ENCODE measurements at regions not wholly inside any gene's neighbourhood (a gene's known extent, or its start where the extent isn't known, plus 50 kb on each side); places are given as distances from the start of the nearest gene placed in this dataset.

- no peak for DNase-seq (ENCODE audit: low read depth in 2 of 2)
These were observed 350.6 kb downstream of the LIG4 start for GRCh38 chr13:107864543-107865317.

GRCh38 chr13:107860284-107860683 lies 355.1 kb downstream of the LIG4 start:
- DNase-seq (ENCODE audit: low read depth in 2 of 2) = no peak

DNA sequence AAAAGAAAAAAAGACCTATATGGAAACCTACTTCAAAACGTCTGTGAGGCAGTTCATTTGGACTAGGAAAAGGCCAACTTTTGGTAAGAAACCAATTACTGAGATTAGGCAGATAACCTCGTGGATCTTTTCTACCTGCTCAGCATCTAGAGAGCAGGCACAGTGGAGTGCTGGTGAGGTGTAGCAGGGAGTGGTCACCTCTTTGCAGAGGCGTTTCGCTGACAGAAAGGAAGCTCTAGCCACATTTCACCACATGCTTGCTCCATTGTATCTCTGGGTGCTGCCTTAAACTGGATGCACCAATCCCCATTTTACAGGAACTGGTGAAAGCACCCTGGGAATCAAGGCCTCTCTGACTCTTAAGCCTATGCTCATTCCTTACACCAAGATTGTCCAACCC lies 360.5 kb downstream of the LIG4 start:
- DNase-seq (ENCODE audit: low read depth in 2 of 2) = no peak

- no peak for DNase-seq (ENCODE audit: low read depth in 2 of 2)
These were observed 363.3 kb downstream of the LIG4 start for GRCh38 chr13:107852072-107852471.

DNA sequence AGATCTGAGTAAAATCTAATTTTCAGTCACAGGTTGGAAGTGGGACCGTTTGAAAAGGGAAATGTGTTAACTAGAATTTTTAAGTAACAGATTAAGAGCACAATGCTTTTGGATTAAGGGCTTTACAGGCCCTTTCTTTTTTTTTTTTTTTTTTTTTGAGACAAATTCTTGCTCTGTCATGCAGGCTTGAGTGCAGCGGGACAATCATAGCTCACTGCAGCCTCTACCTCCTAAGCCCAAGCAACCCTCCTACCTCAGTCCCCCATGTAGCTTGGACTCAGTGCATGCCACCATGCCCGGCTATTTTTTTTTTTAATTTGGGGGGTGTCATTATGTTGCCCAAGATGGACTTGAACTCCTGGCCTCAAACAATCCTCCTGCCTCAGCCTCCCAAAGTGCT lies 363.7 kb downstream of the LIG4 start:
- no peak for DNase-seq (ENCODE audit: low read depth in 2 of 2)

- DNase-seq (ENCODE audit: low read depth in 2 of 2) = no peak
These were observed 367.9 kb downstream of the LIG4 start for GRCh38 chr13:107847406-107847805.

GRCh38 chr13:107846642-107847041 lies 368.7 kb downstream of the LIG4 start:
- no peak for DNase-seq (ENCODE audit: low read depth in 2 of 2)

GRCh38 chr13:107845911-107846310 lies 369.4 kb downstream of the LIG4 start:
- DNase-seq (ENCODE audit: low read depth in 2 of 2) = no peak

GRCh38 chr13:107843681-107844080 lies 371.7 kb downstream of the LIG4 start:
- DNase-seq (ENCODE audit: low read depth in 2 of 2) = no peak

DNA sequence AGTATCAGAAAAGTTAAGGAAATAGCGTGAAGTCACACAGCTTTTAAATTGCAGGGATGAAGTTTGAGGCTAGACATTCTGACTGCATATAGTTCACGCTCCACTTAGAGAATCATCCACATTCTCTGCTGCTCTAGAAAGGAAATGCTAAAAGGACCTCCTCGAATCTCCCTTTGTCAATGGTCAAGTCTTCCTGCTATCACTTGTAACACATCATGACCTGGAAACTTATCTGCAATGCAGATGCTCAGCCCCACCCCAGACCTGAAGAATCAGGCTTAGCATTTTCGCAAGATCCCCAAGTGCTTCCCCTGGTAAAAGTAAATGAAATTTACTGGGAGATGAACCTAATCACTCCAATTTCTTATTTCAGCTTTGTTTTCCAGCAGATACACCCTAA lies 372.1 kb downstream of the LIG4 start:
- DNase-seq (ENCODE audit: low read depth in 2 of 2) = no peak

DNA sequence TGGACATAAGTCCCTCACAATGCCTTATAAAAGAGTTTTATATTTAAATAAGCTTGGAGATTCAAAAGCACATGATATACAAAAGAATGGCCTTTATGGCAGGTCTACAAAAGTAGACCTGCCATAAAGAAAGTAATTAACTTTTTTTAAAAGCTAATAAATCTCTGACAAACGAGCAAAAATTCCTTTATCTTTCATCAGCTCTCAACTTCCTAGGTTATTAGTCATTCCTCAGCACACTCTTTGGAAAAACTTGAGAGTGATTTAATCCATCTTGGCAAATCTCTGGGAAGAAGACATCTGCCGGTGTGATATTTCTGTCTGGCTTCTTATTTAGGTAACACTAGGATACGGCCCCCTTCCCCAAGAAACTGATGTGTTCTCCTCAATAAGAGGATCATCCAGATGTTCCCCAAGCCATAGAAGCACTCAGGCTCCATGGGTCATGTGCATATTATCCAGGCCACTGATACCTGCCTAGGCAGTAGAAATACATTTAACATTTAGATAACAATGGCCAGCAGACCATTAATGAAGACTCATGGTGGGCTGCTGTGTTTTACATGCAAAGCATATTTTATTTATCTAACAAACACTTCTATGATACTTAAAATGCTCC lies 372.7 kb downstream of the LIG4 start:
- no peak for DNase-seq (ENCODE audit: low read depth in 2 of 2)

GRCh38 chr13:107838588-107839161 lies 376.7 kb downstream of the LIG4 start:
- no peak for DNase-seq (ENCODE audit: low read depth in 2 of 2)

- no peak for DNase-seq (ENCODE audit: low read depth in 2 of 2)
These were observed 378.7 kb downstream of the LIG4 start for GRCh38 chr13:107836685-107837084.

- DNase-seq (ENCODE audit: low read depth in 2 of 2) = no peak
These were observed 379.9 kb downstream of the LIG4 start for GRCh38 chr13:107835339-107836018.

DNA sequence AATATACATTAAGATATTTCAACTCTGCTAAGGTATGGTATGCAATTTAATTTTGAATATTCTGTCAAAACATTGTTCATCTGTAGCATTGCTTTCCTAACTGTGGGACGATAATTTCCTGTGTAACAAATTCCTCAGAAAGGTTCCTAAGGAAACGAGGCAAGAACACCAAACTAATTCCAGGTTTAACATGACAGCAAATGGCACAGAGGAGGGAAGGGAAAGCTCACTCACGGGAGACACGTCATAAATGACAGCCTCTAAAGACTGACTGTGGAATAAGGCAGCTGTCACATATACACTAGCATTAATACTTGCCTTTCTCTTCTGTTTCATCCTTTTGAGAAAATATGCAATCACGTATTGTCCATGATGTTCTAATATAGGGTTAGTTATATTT lies 380.6 kb downstream of the LIG4 start:
- no peak for DNase-seq (ENCODE audit: low read depth in 2 of 2)

GRCh38 chr13:107834281-107834680 lies 381.1 kb downstream of the LIG4 start:
- no peak for DNase-seq (ENCODE audit: low read depth in 2 of 2)

GRCh38 chr13:107832500-107833100 lies 382.7 kb downstream of the LIG4 start:
- DNase-seq (ENCODE audit: low read depth in 2 of 2) = no peak

DNA sequence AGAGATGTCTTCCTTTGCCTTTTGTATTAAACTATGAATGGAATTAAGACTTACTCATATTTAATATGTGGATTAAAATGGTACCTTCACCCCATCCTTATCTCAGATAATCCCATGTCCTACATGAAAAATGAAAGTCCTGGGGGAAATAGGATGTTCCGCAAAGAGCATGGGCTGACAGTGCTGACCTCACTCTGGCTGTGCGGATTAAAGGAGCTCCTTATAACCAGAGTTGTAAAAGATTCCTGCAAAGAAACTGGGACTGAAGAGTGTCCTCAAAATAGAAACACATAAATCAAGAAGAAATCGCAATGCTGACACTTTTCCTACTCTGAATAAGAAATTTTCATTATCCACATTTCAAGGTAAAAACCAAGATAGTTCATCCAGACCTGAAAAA lies 384.5 kb downstream of the LIG4 start:
- DNase-seq (ENCODE audit: low read depth in 2 of 2) = no peak

- DNase-seq (ENCODE audit: low read depth in 2 of 2) = no peak
These were observed 387.3 kb downstream of the LIG4 start for GRCh38 chr13:107827840-107828549.

GRCh38 chr13:107824635-107825034 lies 390.7 kb downstream of the LIG4 start:
- no peak for DNase-seq (ENCODE audit: low read depth in 2 of 2)

- DNase-seq (ENCODE audit: low read depth in 2 of 2) = no peak
These were observed 393.3 kb downstream of the LIG4 start for GRCh38 chr13:107822006-107822405.

- DNase-seq (ENCODE audit: low read depth in 2 of 2) = no peak
These were observed 393.8 kb downstream of the LIG4 start for GRCh38 chr13:107821492-107821891.

All from activated CD8-positive, alpha-beta memory T cell treated with anti-CD3 and anti-CD28 coated beads for 4 hours (primary cell).